ENCODE measurements at regions not wholly inside any gene's neighbourhood (a gene's known extent, or its start where the extent isn't known, plus 50 kb on each side); places are given as distances from the start of the nearest gene placed in this dataset.

GRCh38 chr2:217525076-217525475 lies 477.7 kb downstream of the TNS1 start:
- TF ChIP-seq POLR2AphosphoS5 (IDR thresholded peaks at IDR 0.05; ENCODE audit: low read depth, low read length) = no peak
- no peak for TF ChIP-seq CTCF (IDR thresholded peaks at IDR 0.05)
- TF ChIP-seq SIN3A (IDR thresholded peaks at IDR 0.05; ENCODE audit: borderline replicate concordance, insufficient read depth, low read depth, low read length) = no peak
- no peak for TF ChIP-seq REST (IDR thresholded peaks at IDR 0.05; ENCODE audit: insufficient read depth in 1 of 2, low read depth in 2 of 2, low read length in 1 of 2)
- TF ChIP-seq TCF7L2 (IDR thresholded peaks at IDR 0.05; ENCODE audit: low read depth, low read length) = no peak

All from Panc1 (cell line).